Tibial nerve (tissue), 4 donors: ENCODE measurements at regions not wholly inside any gene's neighbourhood (a gene's known extent, or its start where the extent isn't known, plus 50 kb on each side); places are given as distances from the start of the nearest gene placed in this dataset.

Experiments
- DNase-seq, 2 donors: peaks; one replicate each; pipeline ENCODE4 v3.0.0-alpha.2; 2019; ENCODE audit warnings: low spot score in 2 of 2
- H3K27ac ChIP-seq, 4 donors: fragments of 200-600 bp; sonication (generic) in 3 of 4; one replicate each; pipeline ENCODE4 v1.5.1; 2017 to 2019; ENCODE audit warnings: mild to moderate bottlenecking in 1 of 4
- H3K27me3 ChIP-seq, 2 donors: fragments of 200-600 bp; sonication (generic) in 1 of 2; one replicate each; pipeline versions ENCODE4 v1.5.1 to v1.6.0; 2017 to 2019
- H3K36me3 ChIP-seq, 3 donors: fragments of 200-600 bp; sonication (generic); one replicate each; pipeline ENCODE4 v1.5.1; 2018 to 2019
- H3K4me1 ChIP-seq, 4 donors: fragments of 200-600 bp; sonication (generic) in 3 of 4; one replicate each; pipeline ENCODE4 v1.5.1; 2017 to 2019
- H3K4me3 ChIP-seq, 4 donors: fragments of 200-600 bp; sonication (generic) in 3 of 4; one replicate each; pipeline ENCODE4 v1.5.1; 2017 to 2019; ENCODE audit warnings: mild to moderate bottlenecking in 1 of 4, moderate library complexity in 1 of 4
- H3K9me3 ChIP-seq, 4 donors: fragments of 200-600 bp; sonication (generic) in 3 of 4; one replicate each; pipeline ENCODE4 v1.5.1; 2017 to 2019
- CTCF ChIP-seq, 5 experiments: fragments of 200-600 bp in 3 of 5; fragments of 450-650 bp in 2 of 5; sonication (generic) in 3 of 5; IDR thresholded peaks; one replicate each; pipeline ENCODE4 v1.5.1; 2016 to 2019; ENCODE audit warnings: antibody characterized with exemption in 5 of 5, mild to moderate bottlenecking in 3 of 5, moderate library complexity in 2 of 5
- EP300 ChIP-seq, 2 donors: sonication (generic); formaldehyde crosslinking; IDR thresholded peaks; one replicate each; pipeline ENCODE4 v1.6.1; 2017; ENCODE audit warnings: antibody characterized with exemption in 2 of 2, mild to moderate bottlenecking in 1 of 2
- POLR2A ChIP-seq, 2 donors: fragments of 450-650 bp; IDR thresholded peaks; one replicate each; pipeline ENCODE4 v1.6.1; 2017; ENCODE audit warnings: antibody characterized with exemption in 2 of 2, mild to moderate bottlenecking in 2 of 2, moderate library complexity in 2 of 2
- WGBS, 2 donors: methylation state at CpG; one replicate each; pipeline ENCODE4 v1.1.5; 2018; 5-methylcytosine and 5-hydroxymethylcytosine counted together

DNA sequence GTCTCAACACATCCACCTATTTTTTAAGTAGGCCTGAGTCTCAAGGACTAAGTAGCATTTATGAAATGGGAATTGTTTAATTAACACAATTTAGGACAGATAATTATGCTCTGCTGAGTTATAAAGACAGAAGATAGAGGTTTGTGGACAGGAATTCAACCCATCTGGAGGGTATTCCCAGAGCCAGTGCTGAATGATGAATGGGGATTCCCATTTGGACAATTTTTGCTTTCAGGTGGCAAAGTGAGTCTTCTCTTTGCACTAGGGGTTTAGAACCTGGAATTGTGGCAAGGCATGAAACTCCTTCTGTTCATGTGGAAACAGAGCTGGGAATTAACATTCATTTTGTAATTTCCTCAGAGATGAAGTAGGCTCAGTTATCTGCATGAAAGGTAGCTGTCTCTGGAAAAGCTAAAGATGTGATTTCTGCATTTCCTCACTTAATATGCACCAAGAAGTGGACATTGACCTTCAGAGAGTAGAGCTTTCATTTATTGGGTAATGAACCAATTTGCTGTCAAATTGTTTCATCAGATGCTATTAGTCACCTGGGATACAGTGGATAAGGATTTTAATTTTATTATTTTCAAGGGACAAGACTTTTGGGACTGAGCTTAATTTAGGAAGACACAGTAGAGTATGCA, 212.1 kb upstream of the NRXN1 start:
- TF ChIP-seq POLR2A (IDR thresholded peaks at IDR 0.05) (no peak), CTCF (IDR thresholded peaks at IDR 0.05) (no peak), EP300 (IDR thresholded peaks at IDR 0.05) (no peak)
- Histone ChIP-seq H3K4me1 (no peaks in the 10 kb centered on the region), H3K4me3 (no peak overlapping the region), H3K9me3 (no peaks in the 10 kb centered on the region), H3K36me3 (no peaks in the 10 kb centered on the region), H3K27ac (no peak overlapping the region), H3K27me3 (no peaks in the 10 kb centered on the region)
- no peak for DNase-seq

- H3K9me3 ChIP-seq: peaks cover 0 to 5% (median 0%) of the 10 kb centered on the region in 4 donors
Measured at GRCh38 chr2:51237626-51238271, 205.8 kb upstream of the NRXN1 start.

DNA sequence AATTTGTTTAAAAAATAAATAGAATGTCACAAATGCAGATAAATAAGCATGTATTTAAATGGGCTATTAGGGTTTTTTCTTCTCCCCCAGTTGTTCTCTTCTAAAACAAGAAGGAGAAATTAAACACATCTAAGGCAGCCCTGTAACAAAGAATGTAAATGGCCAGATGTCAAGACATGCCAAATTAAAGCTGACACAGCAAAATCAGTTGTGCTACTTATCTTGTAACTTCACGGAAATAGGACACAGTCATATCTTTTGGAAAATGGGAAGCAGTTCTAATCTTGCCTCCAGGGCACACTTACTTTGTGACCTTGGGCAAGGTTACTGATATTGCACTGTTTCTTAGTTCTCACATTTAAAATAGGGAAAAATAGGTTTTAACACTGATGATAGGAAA, 200.1 kb upstream of the NRXN1 start:
- H3K36me3 ChIP-seq: no peaks in the 10 kb centered on the region
- no peak overlapping the region for H3K27ac ChIP-seq
- WGBS, 2 donors: 50 to 65% methylated on average over 1 of the region's 1 CpG
- no peak for TF ChIP-seq CTCF (IDR thresholded peaks at IDR 0.05)
- TF ChIP-seq EP300 (IDR thresholded peaks at IDR 0.05): no peak
- TF ChIP-seq POLR2A (IDR thresholded peaks at IDR 0.05): no peak
- peaks cover 0 to 8% (median 0%) of the 10 kb centered on the region in 4 donors for H3K9me3 ChIP-seq
- no peak for DNase-seq
- no peaks in the 10 kb centered on the region for H3K27me3 ChIP-seq
- H3K4me3 ChIP-seq: no peak overlapping the region
- H3K4me1 ChIP-seq: peaks cover 0 to 5% (median 0%) of the 10 kb centered on the region in 4 donors

More at GRCh38 chr2:51237626-51238271, 205.8 kb upstream of the NRXN1 start:
- DNase-seq: no peak
- H3K27me3 ChIP-seq: no peaks in the 10 kb centered on the region
- no peak overlapping the region for H3K27ac ChIP-seq
- H3K4me1 ChIP-seq: no peaks in the 10 kb centered on the region
- no peaks in the 10 kb centered on the region for H3K36me3 ChIP-seq
- H3K4me3 ChIP-seq: no peak overlapping the region
- TF ChIP-seq CTCF (IDR thresholded peaks at IDR 0.05) (no peak), POLR2A (IDR thresholded peaks at IDR 0.05) (no peak), EP300 (IDR thresholded peaks at IDR 0.05) (no peak)

DNA sequence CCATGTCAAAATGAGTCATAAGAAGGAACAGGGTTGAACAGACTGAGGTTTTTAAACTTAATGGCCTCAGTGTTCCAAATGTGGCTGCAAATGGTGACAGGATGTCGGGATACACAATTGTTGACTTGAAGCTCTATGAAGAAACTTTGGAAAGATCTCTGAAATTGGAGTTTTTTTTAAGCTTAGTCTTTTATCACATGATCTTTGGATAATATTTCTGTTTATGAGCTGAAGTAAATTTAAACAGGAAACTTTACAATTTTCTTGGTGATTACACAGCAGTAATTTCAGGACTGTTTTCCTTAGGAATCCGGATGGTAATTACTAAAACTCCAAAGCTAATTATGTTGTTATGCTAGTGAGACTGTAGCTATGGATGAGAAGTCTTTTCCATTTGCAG, 199.1 kb upstream of the NRXN1 start:
- DNase-seq: no peak
- peaks cover 0 to 8% (median 0%) of the 10 kb centered on the region in 4 donors for H3K9me3 ChIP-seq
- H3K27ac ChIP-seq: no peak overlapping the region
- peaks cover 0 to 5% (median 0%) of the 10 kb centered on the region in 4 donors for H3K4me1 ChIP-seq
- no peaks in the 10 kb centered on the region for H3K27me3 ChIP-seq
- WGBS, 2 donors: 62 to 64% methylated on average over 2 of the region's 2 CpGs
- H3K36me3 ChIP-seq: no peaks in the 10 kb centered on the region
- TF ChIP-seq EP300 (IDR thresholded peaks at IDR 0.05) (no peak), POLR2A (IDR thresholded peaks at IDR 0.05) (no peak), CTCF (IDR thresholded peaks at IDR 0.05) (no peak)
- no peak overlapping the region for H3K4me3 ChIP-seq

- no peak overlapping the region for H3K4me3 ChIP-seq
- DNase-seq: no peak
- no peaks in the 10 kb centered on the region for H3K36me3 ChIP-seq
- no peak overlapping the region for H3K27ac ChIP-seq
- H3K27me3 ChIP-seq: no peaks in the 10 kb centered on the region
- WGBS, 2 donors: 81 to 90% methylated on average over 3 of the region's 3 CpGs
- no peak for TF ChIP-seq CTCF (IDR thresholded peaks at IDR 0.05)
- TF ChIP-seq EP300 (IDR thresholded peaks at IDR 0.05): no peak
- TF ChIP-seq POLR2A (IDR thresholded peaks at IDR 0.05): no peak
- H3K9me3 ChIP-seq: peaks cover 0 to 3% (median 0%) of the 10 kb centered on the region in 4 donors
- peaks cover 0 to 7% (median 0%) of the 10 kb centered on the region in 4 donors for H3K4me1 ChIP-seq
Measured at GRCh38 chr2:51225377-51225776, 193.4 kb upstream of the NRXN1 start.
